Coronary artery (tissue), 2 donors: ENCODE measurements at regions not wholly inside any gene's neighbourhood (a gene's known extent, or its start where the extent isn't known, plus 50 kb on each side); places are given as distances from the start of the nearest gene placed in this dataset.

ENCODE experiments used
- DNase-seq: peaks from one replicate; pipeline ENCODE4 v3.0.0-alpha.2; 2017; ENCODE audit warnings: low spot score
- H3K27ac ChIP-seq, 2 donors: fragments of 200-600 bp; sonication (generic); one replicate each; pipeline ENCODE4 v1.5.1; 2016 to 2019
- H3K4me3 ChIP-seq: fragments of 200-600 bp; sonication (generic); 2 replicates; pipeline ENCODE4 v1.5.1; 2016; ENCODE audit warnings: mild to moderate bottlenecking, moderate library complexity
- CTCF ChIP-seq: fragments of 200-600 bp; sonication (generic); IDR thresholded peaks from one replicate; pipeline ENCODE4 v1.5.1; 2019; ENCODE audit warnings: antibody characterized with exemption

- Histone ChIP-seq H3K4me3 (no peak overlapping the region), H3K27ac (no peak overlapping the region)
- TF ChIP-seq CTCF = no peak
These were observed 298.0 kb downstream of the NNT start for GRCh38 chr5:43900974-43901373.

GRCh38 chr5:43895876-43896275 is 292.9 kb downstream of the NNT start:
- H3K4me3 ChIP-seq = no peak overlapping the region
- no peak for DNase-seq
- no peak for TF ChIP-seq CTCF
- H3K27ac ChIP-seq = no peak overlapping the region

More at GRCh38 chr5:43900974-43901373, 298.0 kb downstream of the NNT start:
- no peak for DNase-seq

- no peak overlapping the region for H3K4me3 ChIP-seq
- no peak for DNase-seq
- no peak for TF ChIP-seq CTCF
- H3K27ac ChIP-seq = no peak overlapping the region
These were observed 291.1 kb downstream of the NNT start for GRCh38 chr5:43893951-43894684.

GRCh38 chr5:43891112-43891511 is 288.1 kb downstream of the NNT start:
- TF ChIP-seq CTCF = no peak
- Histone ChIP-seq H3K27ac (no peak overlapping the region), H3K4me3 (no peak overlapping the region)
- DNase-seq = no peak

- H3K27ac ChIP-seq = no peak overlapping the region
- TF ChIP-seq CTCF = no peak
- DNase-seq = no peak
- H3K4me3 ChIP-seq = no peak overlapping the region
These were observed 286.3 kb downstream of the NNT start for GRCh38 chr5:43889233-43889632.

- H3K27ac ChIP-seq = no peak overlapping the region
- no peak for TF ChIP-seq CTCF
- no peak overlapping the region for H3K4me3 ChIP-seq
- DNase-seq = no peak
These were observed 272.8 kb downstream of the NNT start for GRCh38 chr5:43875741-43876140.

- DNase-seq = no peak
- no peak overlapping the region for H3K27ac ChIP-seq
- TF ChIP-seq CTCF = no peak
- H3K4me3 ChIP-seq = no peak overlapping the region
These were observed 271.8 kb downstream of the NNT start for GRCh38 chr5:43874772-43875171.
